ENCODE measurements at regions not wholly inside any gene's neighbourhood (a gene's known extent, or its start where the extent isn't known, plus 50 kb on each side); places are given as distances from the start of the nearest gene placed in this dataset.
A peak's percentile ranks its signal among the peaks of the same experiment; 100 is the strongest.

- TF ChIP-seq CTCF (IDR thresholded peaks at IDR 0.05) (no peak), POLR2A (IDR thresholded peaks at IDR 0.05) (peak; percentile 24)
These were observed 94.8 kb upstream of the TLE3 start for GRCh38 chr15:70192490-70192889.
